GM20000 (cell line): ENCODE measurements at regions not wholly inside any gene's neighbourhood (a gene's known extent, or its start where the extent isn't known, plus 50 kb on each side); places are given as distances from the start of the nearest gene placed in this dataset.

Source experiments
- DNase-seq: peaks from one replicate; pipeline ENCODE4 v3.0.0; 2012; ENCODE audit warnings: low spot score
- CTCF ChIP-seq: IDR thresholded peaks from 2 replicates; pipeline ENCODE4 v1.5.1; 2012; ENCODE audit warnings: mild to moderate bottlenecking, control low read depth; ENCODE audit errors: extremely low read depth, missing control alignments

DNA sequence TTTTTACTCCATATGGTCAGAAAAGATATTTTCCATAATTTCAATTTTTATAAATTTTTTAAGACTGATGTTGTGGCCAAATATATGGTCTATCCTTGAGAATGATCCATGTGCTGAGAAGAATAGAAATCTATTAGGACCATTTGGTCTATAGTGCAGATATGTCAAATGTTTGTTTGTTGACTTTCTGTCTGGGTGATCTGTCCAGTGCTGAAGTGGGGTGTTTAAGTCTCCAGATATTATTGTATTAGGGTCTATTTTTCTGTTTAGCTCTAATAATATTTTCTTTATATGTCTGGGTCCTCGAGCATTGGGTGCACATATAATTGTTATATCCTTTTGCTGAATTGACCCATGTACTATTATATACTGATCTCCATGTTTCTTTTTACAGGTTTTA, 308.9 kb upstream of the LMO3 start:
- DNase-seq, result no peak

GRCh38 chr12:16913832-16914490, 308.0 kb upstream of the LMO3 start:
- no peak for TF ChIP-seq CTCF
- no peak for DNase-seq

More for the DNA sequence above, 308.9 kb upstream of the LMO3 start:
- TF ChIP-seq CTCF, result no peak

GRCh38 chr12:16901946-16902345, 296.0 kb upstream of the LMO3 start:
- no peak for TF ChIP-seq CTCF
- DNase-seq, result no peak

GRCh38 chr12:16893426-16893825, 287.5 kb upstream of the LMO3 start:
- no peak for TF ChIP-seq CTCF
- DNase-seq, result no peak

DNA sequence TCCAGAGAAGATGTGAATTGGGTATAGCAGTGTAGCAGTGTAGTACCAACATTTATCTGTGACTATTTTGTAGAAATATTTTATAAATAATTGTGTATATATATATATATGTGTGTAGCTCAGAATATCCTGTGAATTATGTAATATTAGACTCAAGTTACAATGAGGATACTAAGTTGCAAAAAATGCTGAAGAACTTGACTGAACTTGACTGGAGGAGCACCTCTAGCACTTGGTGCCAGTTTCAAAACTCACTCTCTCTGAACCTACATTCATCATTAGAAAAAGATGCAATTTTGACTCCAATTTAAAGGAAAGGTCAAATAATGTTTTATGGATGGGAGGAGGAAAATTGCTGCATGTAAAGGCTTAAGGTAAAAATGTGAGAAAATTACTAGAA, 285.7 kb upstream of the LMO3 start:
- no peak for TF ChIP-seq CTCF
- no peak for DNase-seq

GRCh38 chr12:16884819-16885218, 278.9 kb upstream of the LMO3 start:
- TF ChIP-seq CTCF, result no peak
- no peak for DNase-seq

DNA sequence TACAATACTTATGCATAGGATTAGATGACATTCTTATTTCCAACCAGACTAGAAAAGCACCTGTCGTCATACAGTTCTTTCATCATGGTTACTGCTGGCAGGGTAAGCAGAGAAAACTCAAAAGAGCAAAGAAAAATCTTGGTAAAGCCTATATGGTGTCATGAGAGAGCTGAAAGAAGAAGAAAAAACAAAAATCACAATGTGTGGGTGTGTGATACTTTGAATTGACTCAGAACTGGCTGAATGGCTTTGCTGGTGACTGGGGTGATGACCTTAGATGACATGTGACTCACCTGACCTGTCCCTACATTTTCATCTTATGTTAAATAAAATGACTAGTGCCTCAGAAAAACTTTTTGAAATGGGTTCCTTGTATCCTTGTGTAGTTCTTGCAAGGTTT, 278.1 kb upstream of the LMO3 start:
- no peak for TF ChIP-seq CTCF
- peak; percentile 19 for DNase-seq
